H9 (cell line): ENCODE measurements at regions not wholly inside any gene's neighbourhood (a gene's known extent, or its start where the extent isn't known, plus 50 kb on each side); places are given as distances from the start of the nearest gene placed in this dataset.

Experiments used
- DNase-seq: peaks from one replicate; pipeline ENCODE4 v3.0.0-alpha.2; 2017
- H2AFZ ChIP-seq: one replicate; pipeline ENCODE4 v1.6.1; 2013; ENCODE audit warnings: mild to moderate bottlenecking, low read length, control low read depth, moderate library complexity
- H2AK5ac ChIP-seq: 2 replicates; pipeline ENCODE4 v1.6.1; 2013; ENCODE audit warnings: low read length, control low read depth, mixed read lengths; ENCODE audit not compliant: insufficient read length
- H2BK120ac ChIP-seq: one replicate; pipeline ENCODE4 v1.6.1; 2013; ENCODE audit warnings: low read depth, mild to moderate bottlenecking, low read length, control low read depth, inconsistent platforms; ENCODE audit not compliant: poor library complexity, severe bottlenecking
- H2BK12ac ChIP-seq: 2 replicates; pipeline ENCODE4 v1.6.1; 2013; ENCODE audit warnings: low read length, control low read depth, mixed read lengths, low read depth; ENCODE audit not compliant: insufficient read length
- H2BK15ac ChIP-seq: 2 replicates; pipeline ENCODE4 v1.6.1; 2013; ENCODE audit warnings: low read depth, low read length, control low read depth
- H2BK20ac ChIP-seq: one replicate; pipeline ENCODE4 v1.6.1; 2013; ENCODE audit warnings: low read depth, mild to moderate bottlenecking, low read length, control low read depth, inconsistent platforms; ENCODE audit not compliant: poor library complexity, severe bottlenecking
- H2BK5ac ChIP-seq: 2 replicates; pipeline ENCODE4 v1.6.1; 2013; ENCODE audit warnings: low read length, control low read depth, mixed read lengths; ENCODE audit not compliant: insufficient read length
- H3K14ac ChIP-seq: 2 replicates; pipeline ENCODE4 v1.6.1; 2013; ENCODE audit warnings: low read length, control low read depth; ENCODE audit not compliant: insufficient read depth
- H3K18ac ChIP-seq: 2 replicates; pipeline ENCODE4 v1.6.1; 2013; ENCODE audit warnings: low read depth, mild to moderate bottlenecking, mixed read lengths, low read length, control low read depth; ENCODE audit not compliant: insufficient read length
- H3K23ac ChIP-seq: 2 replicates; pipeline ENCODE4 v1.6.1; 2013; ENCODE audit warnings: low read length, control low read depth, mixed read lengths, low read depth; ENCODE audit not compliant: insufficient read length
- H3K23me2 ChIP-seq: 2 replicates; pipeline ENCODE4 v1.6.1; 2013; ENCODE audit warnings: low read depth, mild to moderate bottlenecking, mixed read lengths, low read length, control low read depth; ENCODE audit not compliant: insufficient read length, poor library complexity, severe bottlenecking
- H3K27ac ChIP-seq: 2 replicates; pipeline ENCODE4 v1.5.1; 2013; ENCODE audit warnings: low read length, control low read depth, mixed read lengths, low read depth; ENCODE audit not compliant: insufficient read length
- H3K27me3 ChIP-seq: 2 replicates; pipeline ENCODE4 v1.6.1; 2013; ENCODE audit warnings: low read length, control low read depth, inconsistent platforms; ENCODE audit not compliant: insufficient read depth
- H3K4ac ChIP-seq: 2 replicates; pipeline ENCODE4 v1.6.1; 2013; ENCODE audit warnings: low read depth, mild to moderate bottlenecking, control low read depth, inconsistent platforms, low read length, moderate library complexity
- H3K4me1 ChIP-seq: 2 replicates; pipeline ENCODE4 v1.6.1; 2013; ENCODE audit warnings: low read length, control low read depth, inconsistent platforms; ENCODE audit not compliant: insufficient read depth
- H3K4me2 ChIP-seq: 2 replicates; pipeline ENCODE4 v1.6.1; 2013; ENCODE audit warnings: low read length, control low read depth, mixed read lengths; ENCODE audit not compliant: insufficient read length, insufficient read depth
- H3K56ac ChIP-seq: 2 replicates; pipeline ENCODE4 v1.6.1; 2013; ENCODE audit warnings: low read depth, mild to moderate bottlenecking, mixed read lengths, low read length, control low read depth; ENCODE audit not compliant: insufficient read length
- H3K79me1 ChIP-seq: 2 replicates; pipeline ENCODE4 v1.6.1; 2013; ENCODE audit warnings: low read depth, mild to moderate bottlenecking, moderate library complexity, low read length, control low read depth, inconsistent platforms; ENCODE audit not compliant: insufficient read depth, poor library complexity, severe bottlenecking
- H3K79me2 ChIP-seq: 2 replicates; pipeline ENCODE4 v1.6.1; 2013; ENCODE audit warnings: low read length, control low read depth, inconsistent platforms; ENCODE audit not compliant: insufficient read depth
- H3K9ac ChIP-seq: 2 replicates; pipeline ENCODE4 v1.6.1; 2013; ENCODE audit warnings: low read length, control low read depth, mixed read lengths; ENCODE audit not compliant: insufficient read length; ENCODE audit errors: extremely low read depth
- H3K9me3 ChIP-seq: one replicate; pipeline ENCODE4 v1.6.1; 2013; ENCODE audit warnings: low read depth, low read length, inconsistent platforms; ENCODE audit not compliant: control insufficient read depth
- H3T11ph ChIP-seq: one replicate; pipeline ENCODE4 v1.6.1; 2013; ENCODE audit warnings: mild to moderate bottlenecking, low read length, control low read depth, inconsistent platforms
- H4K20me1 ChIP-seq: one replicate; pipeline ENCODE4 v1.6.1; 2013; ENCODE audit not compliant: control insufficient read depth, insufficient read length, insufficient read depth
- H4K5ac ChIP-seq: 2 replicates; pipeline ENCODE4 v1.6.1; 2013; ENCODE audit warnings: low read depth, mild to moderate bottlenecking, mixed read lengths, low read length, control low read depth; ENCODE audit not compliant: insufficient read length
- H4K8ac ChIP-seq: replicated peaks from 2 replicates; pipeline ENCODE4 v1.6.1; 2013; ENCODE audit warnings: low read length, control low read depth, mixed read lengths, low read depth; ENCODE audit not compliant: insufficient read length
- H4K91ac ChIP-seq: 2 replicates; pipeline ENCODE4 v1.6.1; 2013; ENCODE audit warnings: low read depth, mild to moderate bottlenecking, moderate library complexity, mixed read lengths, low read length, control low read depth; ENCODE audit not compliant: insufficient read length
- H3K27ac Mint-ChIP-seq, 3 experiments: 2 replicates in 2 of 3; 3 replicates in 1 of 3; pipeline ENCODE4 v1.8.0; 2020 to 2021; ENCODE audit warnings: mixed read lengths in 3 of 3, mild to moderate bottlenecking in 1 of 3, moderate library complexity in 1 of 3
- H3K27me3 Mint-ChIP-seq: 2 replicates; pipeline ENCODE4 v1.8.0; 2021; ENCODE audit warnings: low read depth, mild to moderate bottlenecking, moderate library complexity, mixed read lengths
- H3K36me3 Mint-ChIP-seq, 3 experiments: 2 replicates in 2 of 3; 3 replicates in 1 of 3; pipeline ENCODE4 v1.8.0; 2020 to 2021; ENCODE audit warnings: low read depth in 3 of 3, mixed read lengths in 3 of 3; ENCODE audit not compliant: insufficient read depth in 1 of 3
- H3K4me1 Mint-ChIP-seq, 2 experiments: 2 replicates each; pipeline ENCODE4 v1.8.0; 2020; ENCODE audit warnings: mixed read lengths in 2 of 2
- H3K4me3 Mint-ChIP-seq, 2 experiments: 2 replicates in 1 of 2; 3 replicates in 1 of 2; pipeline ENCODE4 v1.8.0; 2020 to 2021; ENCODE audit warnings: mild to moderate bottlenecking in 2 of 2, mixed read lengths in 2 of 2, moderate library complexity in 1 of 2
- H3K9me3 Mint-ChIP-seq, 2 experiments: 2 replicates in 1 of 2; 3 replicates in 1 of 2; pipeline ENCODE4 v1.8.0; 2020; ENCODE audit warnings: mild to moderate bottlenecking in 2 of 2, mixed read lengths in 2 of 2, moderate library complexity in 1 of 2
- WGBS: extraction: QIAGEN DNeasy Blood & Tissue Kit; methylation state at CpG from one replicate; pipeline ENCODE4 v1.1.7; 2013; ENCODE audit warnings: missing lambda C conversion rate, low lambda C conversion rate, mixed read lengths; ENCODE audit not compliant: insufficient read length; ENCODE audit errors: extremely low coverage; 5-methylcytosine and 5-hydroxymethylcytosine counted together
- TF ChIP-seq, protein P1 (sequence below): fragments of 200-600 bp; sonication (generic); conservative IDR thresholded peaks from 3 replicates; pipeline ENCODE4 v1.8.0; 2021; ENCODE audit warnings: antibody characterized with exemption, mild to moderate bottlenecking

DNA sequence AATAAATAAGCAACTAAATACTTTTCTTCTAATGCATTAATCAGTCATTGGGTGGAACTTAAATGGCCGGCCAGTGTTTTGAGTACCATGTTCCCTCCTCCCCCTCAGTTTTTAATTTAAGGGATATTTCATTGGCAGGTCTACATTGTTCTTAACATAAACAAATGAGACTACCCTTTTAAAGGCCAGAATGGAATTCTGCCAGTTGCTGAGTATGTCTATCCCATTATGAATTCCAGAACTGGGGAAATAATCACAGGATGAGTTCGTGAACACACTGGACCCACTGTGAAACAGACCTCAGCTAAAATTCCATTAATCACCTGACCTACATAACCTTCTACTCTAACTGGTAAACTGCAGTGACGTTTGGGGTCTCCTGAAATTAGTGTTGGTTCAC, 305.5 kb upstream of the PKN2 start:
- Histone ChIP-seq H3K23ac (no peak overlapping the region), H2BK20ac (no peak overlapping the region), H2AK5ac (no peak overlapping the region), H3K56ac (no peak overlapping the region), H2BK15ac (no peak overlapping the region), H3K4me1 (no peaks in the 10 kb centered on the region), H4K91ac (no peak overlapping the region), H3K27ac (no peak overlapping the region), H2BK12ac (no peak overlapping the region), H3K14ac (no peak overlapping the region), H3K4ac (no peak overlapping the region), H3T11ph (no peak overlapping the region), H3K27me3 (no peaks in the 10 kb centered on the region), H2BK5ac (no peak overlapping the region), H3K23me2 (no peaks in the 10 kb centered on the region), H2BK120ac (no peak overlapping the region), H4K20me1 (no peaks in the 10 kb centered on the region), H4K5ac (no peak overlapping the region), H4K8ac (no peak overlapping the region), H2AFZ (no peak overlapping the region), H3K79me2 (no peaks in the 10 kb centered on the region), H3K79me1 (no peaks in the 10 kb centered on the region), H3K4me2 (no peak overlapping the region), H3K9me3 (no peaks in the 10 kb centered on the region), H3K9ac (no peak overlapping the region), H3K18ac (no peak overlapping the region)
- no CpG with 5 or more reads among the region's 3 CpGs for WGBS
- Mint-ChIP-seq H3K9me3 (no peaks in the 10 kb centered on the region), H3K36me3 (no peaks in the 10 kb centered on the region), H3K4me1 (no peaks in the 10 kb centered on the region), H3K27me3 (no peaks in the 10 kb centered on the region), H3K27ac (no peak overlapping the region), H3K4me3 (no peak overlapping the region)
- TF ChIP-seq, protein P1, sequence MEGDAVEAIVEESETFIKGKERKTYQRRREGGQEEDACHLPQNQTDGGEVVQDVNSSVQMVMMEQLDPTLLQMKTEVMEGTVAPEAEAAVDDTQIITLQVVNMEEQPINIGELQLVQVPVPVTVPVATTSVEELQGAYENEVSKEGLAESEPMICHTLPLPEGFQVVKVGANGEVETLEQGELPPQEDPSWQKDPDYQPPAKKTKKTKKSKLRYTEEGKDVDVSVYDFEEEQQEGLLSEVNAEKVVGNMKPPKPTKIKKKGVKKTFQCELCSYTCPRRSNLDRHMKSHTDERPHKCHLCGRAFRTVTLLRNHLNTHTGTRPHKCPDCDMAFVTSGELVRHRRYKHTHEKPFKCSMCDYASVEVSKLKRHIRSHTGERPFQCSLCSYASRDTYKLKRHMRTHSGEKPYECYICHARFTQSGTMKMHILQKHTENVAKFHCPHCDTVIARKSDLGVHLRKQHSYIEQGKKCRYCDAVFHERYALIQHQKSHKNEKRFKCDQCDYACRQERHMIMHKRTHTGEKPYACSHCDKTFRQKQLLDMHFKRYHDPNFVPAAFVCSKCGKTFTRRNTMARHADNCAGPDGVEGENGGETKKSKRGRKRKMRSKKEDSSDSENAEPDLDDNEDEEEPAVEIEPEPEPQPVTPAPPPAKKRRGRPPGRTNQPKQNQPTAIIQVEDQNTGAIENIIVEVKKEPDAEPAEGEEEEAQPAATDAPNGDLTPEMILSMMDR: no peak
- no peak for DNase-seq
